OCI-LY7 (cell line): ENCODE measurements at regions not wholly inside any gene's neighbourhood (a gene's known extent, or its start where the extent isn't known, plus 50 kb on each side); places are given as distances from the start of the nearest gene placed in this dataset.

ENCODE experiments used
- BruUV-seq: library from RNA; stranded (reverse); fragments of 400-500 nt; replicated peaks from 2 replicates; lab custom pipeline; 2021; lab: Mats Ljungman, UMichigan
- CTCF ChIA-PET: fragments of 300-600 bp; sonication (Branson Sonifier 250); formaldehyde crosslinking; loops from one replicate; lab custom pipeline; 2022; ENCODE audit warnings: antibody characterized with exemption; ENCODE audit not compliant: unreplicated experiment; lab: Charles Lee
- POLR2A ChIA-PET: fragments of 300-600 bp; sonication (Branson Sonifier 250); formaldehyde crosslinking; loops from one replicate; lab custom pipeline; 2022; ENCODE audit warnings: antibody characterized with exemption; lab: Charles Lee
- DNase-seq: peaks from one replicate; pipeline ENCODE4 v3.0.0-alpha.2; 2015; ENCODE audit warnings: low spot score
- H2AFZ ChIP-seq: fragments of 200-600 bp; sonication (generic), shearing (Covaris generic); 2 replicates; pipeline ENCODE4 v1.6.1; 2014; ENCODE audit warnings: mild to moderate bottlenecking, antibody characterized with exemption, low read length, moderate library complexity
- H3K27ac ChIP-seq: fragments of 200-600 bp; sonication (generic); 2 replicates; pipeline ENCODE4 v1.5.1; 2014; ENCODE audit warnings: mixed run types, low read depth, mild to moderate bottlenecking, moderate library complexity, low read length, inconsistent platforms; ENCODE audit not compliant: poor library complexity, severe bottlenecking
- H3K36me3 ChIP-seq: fragments of 200-600 bp; sonication (generic); 2 replicates; pipeline ENCODE4 v1.6.1; 2014; ENCODE audit warnings: mild to moderate bottlenecking, antibody characterized with exemption, low read length, moderate library complexity, mixed read lengths; ENCODE audit not compliant: insufficient read depth
- H3K4me1 ChIP-seq: fragments of 200-600 bp; sonication (generic); 2 replicates; pipeline ENCODE4 v1.5.1; 2014; ENCODE audit warnings: mild to moderate bottlenecking, low read length; ENCODE audit not compliant: insufficient read depth, poor library complexity, severe bottlenecking
- H3K4me2 ChIP-seq: fragments of 200-600 bp; sonication (generic); 2 replicates; pipeline ENCODE4 v1.6.1; 2014; ENCODE audit warnings: mild to moderate bottlenecking, low read length
- H3K4me3 ChIP-seq: fragments of 200-600 bp; sonication (generic); 2 replicates; pipeline ENCODE4 v1.5.1; 2014; ENCODE audit warnings: mild to moderate bottlenecking, low read depth, low read length; ENCODE audit not compliant: poor library complexity, severe bottlenecking
- H3K79me2 ChIP-seq: fragments of 200-600 bp; sonication (generic); 2 replicates; pipeline ENCODE4 v1.6.1; 2016; ENCODE audit warnings: low read depth, mild to moderate bottlenecking, low read length, moderate library complexity, mixed read lengths; ENCODE audit not compliant: insufficient read depth
- H3K9me2 ChIP-seq: fragments of 200-600 bp; sonication (generic); 2 replicates; pipeline ENCODE4 v1.6.1; 2016; ENCODE audit warnings: mild to moderate bottlenecking, low read length, mixed read lengths; ENCODE audit not compliant: insufficient read depth
- H3K9me3 ChIP-seq: fragments of 200-600 bp; sonication (generic); 2 replicates; pipeline ENCODE4 v1.6.1; 2014; ENCODE audit warnings: mild to moderate bottlenecking, mixed run types, low read length, mixed read lengths
- H4K20me1 ChIP-seq: fragments of 200-600 bp; sonication (generic); 2 replicates; pipeline ENCODE4 v1.6.1; 2014; ENCODE audit warnings: mild to moderate bottlenecking, antibody characterized with exemption, low read length, moderate library complexity, mixed read lengths; ENCODE audit not compliant: insufficient read depth
- EZH2phosphoT487 ChIP-seq: fragments of 200-600 bp; sonication (generic); IDR thresholded peaks from 2 replicates; pipeline ENCODE4 v1.6.1; 2018; ENCODE audit warnings: low read depth, borderline replicate concordance, mild to moderate bottlenecking, mixed run types, antibody characterized with exemption, low read length, moderate library complexity, mixed read lengths
- intact Hi-C: fragments of 100-400 bp; cut with micrococcal nuclease; formaldehyde crosslinking; loops from one replicate; pipeline ENCODE4 v1.10.0; 2022; ENCODE audit not compliant: unreplicated experiment
- TF ChIP-seq, protein P1 (sequence below): fragments of 200-600 bp; sonication (generic); conservative IDR thresholded peaks from 2 replicates; pipeline ENCODE4 v1.5.1; 2014; ENCODE audit warnings: mild to moderate bottlenecking, antibody characterized with exemption, low read length, moderate library complexity, mixed read lengths

DNA sequence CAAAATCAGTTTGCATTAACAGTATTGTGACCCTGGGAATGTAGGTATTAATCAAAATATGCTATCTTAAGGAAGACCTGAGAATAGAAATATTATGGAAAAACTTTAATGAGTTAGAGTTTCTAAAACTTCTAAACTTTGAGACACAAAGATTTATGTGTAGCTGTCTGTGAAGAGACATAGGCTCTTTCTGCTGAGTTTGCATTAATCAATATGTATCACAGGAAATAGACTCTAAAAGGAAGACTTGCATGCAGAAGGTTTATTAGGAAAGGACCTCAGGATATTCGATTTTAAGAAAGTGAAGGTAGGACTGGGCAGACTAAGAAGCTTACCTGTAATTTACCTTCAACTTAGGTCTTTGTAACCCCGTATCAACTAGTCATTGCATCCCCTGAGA lies 494.8 kb upstream of the NRXN1 start:
- Histone ChIP-seq H3K27ac (no peak overlapping the region), H3K79me2 (no peaks in the 10 kb centered on the region), H3K36me3 (no peaks in the 10 kb centered on the region), H3K4me2 (no peak overlapping the region), H3K9me3 (no peaks in the 10 kb centered on the region), H3K4me1 (no peaks in the 10 kb centered on the region), H3K4me3 (no peak overlapping the region), H2AFZ (no peak overlapping the region), H4K20me1 (no peaks in the 10 kb centered on the region), H3K9me2 (no peaks in the 10 kb centered on the region)
- ChIA-PET CTCF (no interaction called here), POLR2A (no interaction called here)
- no TSS peak for BruUV-seq
- DNase-seq, result no peak
- TF ChIP-seq, protein P1, sequence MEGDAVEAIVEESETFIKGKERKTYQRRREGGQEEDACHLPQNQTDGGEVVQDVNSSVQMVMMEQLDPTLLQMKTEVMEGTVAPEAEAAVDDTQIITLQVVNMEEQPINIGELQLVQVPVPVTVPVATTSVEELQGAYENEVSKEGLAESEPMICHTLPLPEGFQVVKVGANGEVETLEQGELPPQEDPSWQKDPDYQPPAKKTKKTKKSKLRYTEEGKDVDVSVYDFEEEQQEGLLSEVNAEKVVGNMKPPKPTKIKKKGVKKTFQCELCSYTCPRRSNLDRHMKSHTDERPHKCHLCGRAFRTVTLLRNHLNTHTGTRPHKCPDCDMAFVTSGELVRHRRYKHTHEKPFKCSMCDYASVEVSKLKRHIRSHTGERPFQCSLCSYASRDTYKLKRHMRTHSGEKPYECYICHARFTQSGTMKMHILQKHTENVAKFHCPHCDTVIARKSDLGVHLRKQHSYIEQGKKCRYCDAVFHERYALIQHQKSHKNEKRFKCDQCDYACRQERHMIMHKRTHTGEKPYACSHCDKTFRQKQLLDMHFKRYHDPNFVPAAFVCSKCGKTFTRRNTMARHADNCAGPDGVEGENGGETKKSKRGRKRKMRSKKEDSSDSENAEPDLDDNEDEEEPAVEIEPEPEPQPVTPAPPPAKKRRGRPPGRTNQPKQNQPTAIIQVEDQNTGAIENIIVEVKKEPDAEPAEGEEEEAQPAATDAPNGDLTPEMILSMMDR, result no peak
- no peak for TF ChIP-seq EZH2phosphoT487
- intact Hi-C loops, result no loop called here

DNA sequence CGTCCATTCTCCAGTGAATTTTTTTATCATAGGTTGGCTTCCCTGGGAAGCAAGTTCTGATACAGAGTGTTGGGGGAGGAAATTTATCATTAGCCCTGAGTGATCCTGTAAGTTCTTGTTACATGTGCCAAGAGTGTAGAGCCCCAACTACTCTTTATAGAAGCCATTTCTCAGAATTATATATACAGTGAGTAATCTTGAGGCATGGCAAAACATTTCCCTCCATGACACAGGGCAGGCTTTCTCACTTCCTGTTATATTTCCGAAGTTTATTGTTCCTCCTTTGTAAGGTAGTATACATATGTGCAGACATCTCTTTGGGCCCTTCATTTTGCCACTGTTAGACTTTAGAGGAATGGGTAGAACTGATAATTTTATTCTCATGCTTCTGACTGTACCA lies 484.7 kb upstream of the NRXN1 start:
- no peak overlapping the region for H3K27ac ChIP-seq
- no peaks in the 10 kb centered on the region for H3K9me3 ChIP-seq
- H4K20me1 ChIP-seq, result no peaks in the 10 kb centered on the region
- no peak overlapping the region for H2AFZ ChIP-seq
- H3K4me3 ChIP-seq, result no peak overlapping the region
- H3K4me2 ChIP-seq, result no peak overlapping the region
- intact Hi-C loops, result no loop called here
- no peak for DNase-seq
- no peaks in the 10 kb centered on the region for H3K9me2 ChIP-seq
- ChIA-PET CTCF (no interaction called here), POLR2A (no interaction called here)
- no peaks in the 10 kb centered on the region for H3K4me1 ChIP-seq
- no peaks in the 10 kb centered on the region for H3K36me3 ChIP-seq
- TF ChIP-seq, protein P1, result no peak
- no peak for TF ChIP-seq EZH2phosphoT487
- BruUV-seq, result no TSS peak
- H3K79me2 ChIP-seq, result no peaks in the 10 kb centered on the region

DNA sequence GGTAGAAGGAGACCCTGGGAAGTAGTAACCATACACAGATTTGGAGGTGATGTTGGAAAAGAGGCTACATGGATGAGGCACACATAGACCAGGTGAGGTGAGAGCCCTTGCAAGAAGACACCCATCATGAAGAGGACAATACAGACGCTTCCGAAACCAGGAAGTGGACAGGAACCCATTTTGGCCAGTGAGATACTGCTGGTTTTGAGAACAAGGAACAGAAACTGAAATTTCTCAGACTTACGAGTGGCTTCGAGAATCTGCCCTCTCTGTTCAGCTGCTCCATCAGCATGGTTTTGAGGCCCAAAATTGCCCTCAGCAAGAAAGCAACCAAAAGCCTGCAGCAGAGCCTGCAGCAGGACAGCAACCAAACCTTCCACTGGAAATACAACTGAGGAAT lies 479.1 kb upstream of the NRXN1 start:
- Histone ChIP-seq H3K4me2 (no peak overlapping the region), H3K9me2 (no peaks in the 10 kb centered on the region), H3K4me3 (no peak overlapping the region), H3K36me3 (no peaks in the 10 kb centered on the region), H2AFZ (no peak overlapping the region), H3K27ac (no peak overlapping the region), H4K20me1 (no peaks in the 10 kb centered on the region), H3K79me2 (no peaks in the 10 kb centered on the region), H3K4me1 (no peaks in the 10 kb centered on the region), H3K9me3 (no peaks in the 10 kb centered on the region)
- POLR2A ChIA-PET, result no interaction called here
- intact Hi-C loops, result no loop called here
- CTCF ChIA-PET, result no interaction called here
- TF ChIP-seq, protein P1, result no peak
- no peak for TF ChIP-seq EZH2phosphoT487
- BruUV-seq, result no TSS peak
- peak; percentile 8 for DNase-seq
